ENCODE measurements at regions not wholly inside any gene's neighbourhood (a gene's known extent, or its start where the extent isn't known, plus 50 kb on each side); places are given as distances from the start of the nearest gene placed in this dataset.

- no peak for DNase-seq (ENCODE audit: low read depth, low spot score)
- H3K27ac ChIP-seq: no peak overlapping the region
Measured at GRCh38 chr3:72018343-72018984, 233.5 kb upstream of the PROK2 start.

GRCh38 chr3:72017935-72018334 lies 233.0 kb upstream of the PROK2 start:
- no peak for DNase-seq (ENCODE audit: low read depth, low spot score)
- no peak overlapping the region for H3K27ac ChIP-seq

GRCh38 chr3:72017311-72017710 lies 232.4 kb upstream of the PROK2 start:
- no peak overlapping the region for H3K27ac ChIP-seq
- DNase-seq (ENCODE audit: low read depth, low spot score): no peak

GRCh38 chr3:72015463-72015862 lies 230.5 kb upstream of the PROK2 start:
- no peak overlapping the region for H3K27ac ChIP-seq
- no peak for DNase-seq (ENCODE audit: low read depth, low spot score)

- H3K27ac ChIP-seq: no peak overlapping the region
- DNase-seq (ENCODE audit: low read depth, low spot score): no peak
Measured at GRCh38 chr3:72013084-72013483, 228.1 kb upstream of the PROK2 start.

GRCh38 chr3:72012363-72012762 lies 227.4 kb upstream of the PROK2 start:
- DNase-seq (ENCODE audit: low read depth, low spot score): no peak
- no peak overlapping the region for H3K27ac ChIP-seq

- no peak overlapping the region for H3K27ac ChIP-seq
- DNase-seq (ENCODE audit: low read depth, low spot score): no peak
Measured at GRCh38 chr3:72011485-72011884, 226.5 kb upstream of the PROK2 start.

GRCh38 chr3:72009851-72010443 lies 225.0 kb upstream of the PROK2 start:
- no peak overlapping the region for H3K27ac ChIP-seq
- DNase-seq (ENCODE audit: low read depth, low spot score): no peak

GRCh38 chr3:72008226-72008996 lies 223.5 kb upstream of the PROK2 start:
- no peak overlapping the region for H3K27ac ChIP-seq
- DNase-seq (ENCODE audit: low read depth, low spot score): no peak

- H3K27ac ChIP-seq: no peak overlapping the region
- no peak for DNase-seq (ENCODE audit: low read depth, low spot score)
Measured at GRCh38 chr3:72006631-72007556, 221.9 kb upstream of the PROK2 start.

- no peak overlapping the region for H3K27ac ChIP-seq
- no peak for DNase-seq (ENCODE audit: low read depth, low spot score)
Measured at GRCh38 chr3:72004749-72005292, 219.9 kb upstream of the PROK2 start.

- DNase-seq (ENCODE audit: low read depth, low spot score): no peak
- no peak overlapping the region for H3K27ac ChIP-seq
Measured at GRCh38 chr3:72003936-72004335, 219.0 kb upstream of the PROK2 start.

- no peak for DNase-seq (ENCODE audit: low read depth, low spot score)
Measured at GRCh38 chr3:72001758-72002157, 216.8 kb upstream of the PROK2 start.

GRCh38 chr3:71998995-71999673 lies 214.2 kb upstream of the PROK2 start:
- DNase-seq (ENCODE audit: low read depth, low spot score): no peak
- peak overlapping the region; percentile 23 for H3K27ac ChIP-seq

More at GRCh38 chr3:72001758-72002157, 216.8 kb upstream of the PROK2 start:
- H3K27ac ChIP-seq: no peak overlapping the region

GRCh38 chr3:71997066-71997653 lies 212.2 kb upstream of the PROK2 start:
- no peak overlapping the region for H3K27ac ChIP-seq
- DNase-seq (ENCODE audit: low read depth, low spot score): no peak

- no peak for DNase-seq (ENCODE audit: low read depth, low spot score)
- H3K27ac ChIP-seq: no peak overlapping the region
Measured at GRCh38 chr3:71994906-71995305, 210.0 kb upstream of the PROK2 start.

GRCh38 chr3:71994203-71994602 lies 209.3 kb upstream of the PROK2 start:
- DNase-seq (ENCODE audit: low read depth, low spot score): no peak
- H3K27ac ChIP-seq: no peak overlapping the region

GRCh38 chr3:71991681-71992080 lies 206.7 kb upstream of the PROK2 start:
- no peak overlapping the region for H3K27ac ChIP-seq
- no peak for DNase-seq (ENCODE audit: low read depth, low spot score)

- no peak overlapping the region for H3K27ac ChIP-seq
- no peak for DNase-seq (ENCODE audit: low read depth, low spot score)
Measured at GRCh38 chr3:71991046-71991445, 206.1 kb upstream of the PROK2 start.
